OCI-LY7 (cell line): ENCODE measurements at regions not wholly inside any gene's neighbourhood (a gene's known extent, or its start where the extent isn't known, plus 50 kb on each side); places are given as distances from the start of the nearest gene placed in this dataset.
"Not testable (repeated sequence)": the region's sequence is repeated elsewhere in the genome, so short reads cannot be mapped to it uniquely, and the experiment has no call there.

Experiments used
- BruUV-seq: library from RNA; stranded (reverse); fragments of 400-500 nt; replicated peaks from 2 replicates; lab custom pipeline; 2021; lab: Mats Ljungman, UMichigan
- CTCF ChIA-PET: fragments of 300-600 bp; sonication (Branson Sonifier 250); formaldehyde crosslinking; loops from one replicate; lab custom pipeline; 2022; ENCODE audit warnings: antibody characterized with exemption; ENCODE audit not compliant: unreplicated experiment; lab: Charles Lee
- POLR2A ChIA-PET: fragments of 300-600 bp; sonication (Branson Sonifier 250); formaldehyde crosslinking; loops from one replicate; lab custom pipeline; 2022; ENCODE audit warnings: antibody characterized with exemption; lab: Charles Lee
- DNase-seq: peaks from one replicate; pipeline ENCODE4 v3.0.0-alpha.2; 2015; ENCODE audit warnings: low spot score
- H2AFZ ChIP-seq: fragments of 200-600 bp; sonication (generic), shearing (Covaris generic); 2 replicates; pipeline ENCODE4 v1.6.1; 2014; ENCODE audit warnings: mild to moderate bottlenecking, antibody characterized with exemption, low read length, moderate library complexity
- H3K27ac ChIP-seq: fragments of 200-600 bp; sonication (generic); 2 replicates; pipeline ENCODE4 v1.5.1; 2014; ENCODE audit warnings: mixed run types, low read depth, mild to moderate bottlenecking, moderate library complexity, low read length, inconsistent platforms; ENCODE audit not compliant: poor library complexity, severe bottlenecking
- H3K36me3 ChIP-seq: fragments of 200-600 bp; sonication (generic); 2 replicates; pipeline ENCODE4 v1.6.1; 2014; ENCODE audit warnings: mild to moderate bottlenecking, antibody characterized with exemption, low read length, moderate library complexity, mixed read lengths; ENCODE audit not compliant: insufficient read depth
- H3K4me1 ChIP-seq: fragments of 200-600 bp; sonication (generic); 2 replicates; pipeline ENCODE4 v1.5.1; 2014; ENCODE audit warnings: mild to moderate bottlenecking, low read length; ENCODE audit not compliant: insufficient read depth, poor library complexity, severe bottlenecking
- H3K4me2 ChIP-seq: fragments of 200-600 bp; sonication (generic); 2 replicates; pipeline ENCODE4 v1.6.1; 2014; ENCODE audit warnings: mild to moderate bottlenecking, low read length
- H3K4me3 ChIP-seq: fragments of 200-600 bp; sonication (generic); 2 replicates; pipeline ENCODE4 v1.5.1; 2014; ENCODE audit warnings: mild to moderate bottlenecking, low read depth, low read length; ENCODE audit not compliant: poor library complexity, severe bottlenecking
- H3K79me2 ChIP-seq: fragments of 200-600 bp; sonication (generic); 2 replicates; pipeline ENCODE4 v1.6.1; 2016; ENCODE audit warnings: low read depth, mild to moderate bottlenecking, low read length, moderate library complexity, mixed read lengths; ENCODE audit not compliant: insufficient read depth
- H3K9me2 ChIP-seq: fragments of 200-600 bp; sonication (generic); 2 replicates; pipeline ENCODE4 v1.6.1; 2016; ENCODE audit warnings: mild to moderate bottlenecking, low read length, mixed read lengths; ENCODE audit not compliant: insufficient read depth
- H3K9me3 ChIP-seq: fragments of 200-600 bp; sonication (generic); 2 replicates; pipeline ENCODE4 v1.6.1; 2014; ENCODE audit warnings: mild to moderate bottlenecking, mixed run types, low read length, mixed read lengths
- H4K20me1 ChIP-seq: fragments of 200-600 bp; sonication (generic); 2 replicates; pipeline ENCODE4 v1.6.1; 2014; ENCODE audit warnings: mild to moderate bottlenecking, antibody characterized with exemption, low read length, moderate library complexity, mixed read lengths; ENCODE audit not compliant: insufficient read depth
- EZH2phosphoT487 ChIP-seq: fragments of 200-600 bp; sonication (generic); IDR thresholded peaks from 2 replicates; pipeline ENCODE4 v1.6.1; 2018; ENCODE audit warnings: low read depth, borderline replicate concordance, mild to moderate bottlenecking, mixed run types, antibody characterized with exemption, low read length, moderate library complexity, mixed read lengths
- intact Hi-C: fragments of 100-400 bp; cut with micrococcal nuclease; formaldehyde crosslinking; loops from one replicate; pipeline ENCODE4 v1.10.0; 2022; ENCODE audit not compliant: unreplicated experiment
- TF ChIP-seq, protein P1 (sequence below): fragments of 200-600 bp; sonication (generic); conservative IDR thresholded peaks from 2 replicates; pipeline ENCODE4 v1.5.1; 2014; ENCODE audit warnings: mild to moderate bottlenecking, antibody characterized with exemption, low read length, moderate library complexity, mixed read lengths

DNA sequence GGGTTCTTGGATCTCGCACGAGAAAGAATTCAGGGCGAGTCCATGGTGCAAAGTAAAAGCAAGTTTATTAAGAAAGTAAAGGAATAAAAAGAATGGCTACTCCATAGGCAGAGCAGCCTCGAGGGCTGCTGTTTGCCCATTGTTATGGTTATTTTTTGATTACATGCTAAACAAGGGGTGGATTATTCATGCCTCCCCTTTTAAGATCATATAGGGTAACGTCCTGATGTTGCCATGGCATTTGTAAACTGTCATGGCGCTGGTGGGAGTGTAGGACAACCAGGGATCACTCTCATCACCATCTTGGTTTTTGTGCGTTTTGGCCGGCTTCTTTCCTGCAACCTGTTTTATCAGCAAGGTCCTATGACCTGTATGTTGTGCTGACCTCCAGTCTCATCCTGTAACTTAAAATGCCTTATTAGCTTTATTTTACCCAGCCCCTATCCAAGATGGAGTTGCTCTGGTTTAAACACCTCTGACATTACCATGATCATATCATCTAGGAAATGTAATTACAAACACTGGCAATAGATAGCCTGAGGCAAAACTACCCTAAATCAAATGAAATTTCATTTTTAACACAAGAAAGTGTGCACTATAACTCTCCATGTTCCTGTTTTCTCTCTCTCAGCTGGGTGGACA, 94.3 kb upstream of the ATXN3L start:
- no peak for DNase-seq
- no peaks in the 10 kb centered on the region for H3K9me3 ChIP-seq
- no peaks in the 10 kb centered on the region for H4K20me1 ChIP-seq
- no peak for TF ChIP-seq EZH2phosphoT487
- TF ChIP-seq, protein P1, sequence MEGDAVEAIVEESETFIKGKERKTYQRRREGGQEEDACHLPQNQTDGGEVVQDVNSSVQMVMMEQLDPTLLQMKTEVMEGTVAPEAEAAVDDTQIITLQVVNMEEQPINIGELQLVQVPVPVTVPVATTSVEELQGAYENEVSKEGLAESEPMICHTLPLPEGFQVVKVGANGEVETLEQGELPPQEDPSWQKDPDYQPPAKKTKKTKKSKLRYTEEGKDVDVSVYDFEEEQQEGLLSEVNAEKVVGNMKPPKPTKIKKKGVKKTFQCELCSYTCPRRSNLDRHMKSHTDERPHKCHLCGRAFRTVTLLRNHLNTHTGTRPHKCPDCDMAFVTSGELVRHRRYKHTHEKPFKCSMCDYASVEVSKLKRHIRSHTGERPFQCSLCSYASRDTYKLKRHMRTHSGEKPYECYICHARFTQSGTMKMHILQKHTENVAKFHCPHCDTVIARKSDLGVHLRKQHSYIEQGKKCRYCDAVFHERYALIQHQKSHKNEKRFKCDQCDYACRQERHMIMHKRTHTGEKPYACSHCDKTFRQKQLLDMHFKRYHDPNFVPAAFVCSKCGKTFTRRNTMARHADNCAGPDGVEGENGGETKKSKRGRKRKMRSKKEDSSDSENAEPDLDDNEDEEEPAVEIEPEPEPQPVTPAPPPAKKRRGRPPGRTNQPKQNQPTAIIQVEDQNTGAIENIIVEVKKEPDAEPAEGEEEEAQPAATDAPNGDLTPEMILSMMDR: no peak
- no peak overlapping the region for H3K4me2 ChIP-seq
- H2AFZ ChIP-seq: no peak overlapping the region
- H3K79me2 ChIP-seq: no peaks in the 10 kb centered on the region
- intact Hi-C loops: no loop called here
- POLR2A ChIA-PET: no interaction called here
- H3K4me1 ChIP-seq: no peaks in the 10 kb centered on the region
- BruUV-seq: no TSS peak
- no peak overlapping the region for H3K27ac ChIP-seq
- H3K9me2 ChIP-seq: no peaks in the 10 kb centered on the region
- CTCF ChIA-PET: no interaction called here
- H3K4me3 ChIP-seq: no peak overlapping the region
- no peaks in the 10 kb centered on the region for H3K36me3 ChIP-seq

DNA sequence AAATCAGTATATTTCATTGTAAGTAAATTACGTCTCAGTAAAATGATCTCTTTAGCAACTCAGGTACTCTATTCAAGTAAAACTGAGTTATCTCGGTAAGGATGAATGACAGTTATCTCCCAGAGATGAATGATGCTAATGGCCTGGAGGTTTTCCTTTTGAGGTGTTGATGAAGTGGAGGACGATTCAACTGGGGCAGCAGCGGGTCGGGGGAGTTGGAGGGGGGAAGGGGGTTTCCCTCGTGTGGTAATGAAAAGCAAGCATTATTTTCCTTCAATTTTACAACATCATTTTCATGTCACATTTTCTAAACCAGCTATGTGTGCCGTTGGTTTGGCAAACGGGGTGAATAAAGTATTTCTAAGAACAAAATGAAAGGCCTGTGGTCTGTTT, 92.4 kb upstream of the ATXN3L start:
- Histone ChIP-seq H2AFZ (no peak overlapping the region), H3K36me3 (no peaks in the 10 kb centered on the region), H3K4me1 (no peaks in the 10 kb centered on the region), H3K4me3 (no peak overlapping the region), H3K9me3 (no peaks in the 10 kb centered on the region), H3K9me2 (no peaks in the 10 kb centered on the region), H3K27ac (no peak overlapping the region), H4K20me1 (no peaks in the 10 kb centered on the region), H3K4me2 (no peak overlapping the region), H3K79me2 (no peaks in the 10 kb centered on the region)
- POLR2A ChIA-PET: interaction anchor here (0.6 kb wide), 1 partner anchor 160 kb away, joined by 3 read pairs; no protein-coding TSS in a partner anchor
- BruUV-seq: no TSS peak
- intact Hi-C loops: no loop called here
- DNase-seq: no peak
- CTCF ChIA-PET: no interaction called here
- TF ChIP-seq, protein P1: no peak
- TF ChIP-seq EZH2phosphoT487: no peak

- Histone ChIP-seq H2AFZ (no peak overlapping the region), H3K4me1 (no peaks in the 10 kb centered on the region), H3K4me3 (no peak overlapping the region), H3K4me2 (no peak overlapping the region), H3K79me2 (no peaks in the 10 kb centered on the region), H4K20me1 (no peaks in the 10 kb centered on the region), H3K9me3 (no peaks in the 10 kb centered on the region), H3K9me2 (no peaks in the 10 kb centered on the region), H3K27ac (no peak overlapping the region), H3K36me3 (no peaks in the 10 kb centered on the region)
- ChIA-PET POLR2A (no interaction called here), CTCF (no interaction called here)
- DNase-seq: no peak
- BruUV-seq: no TSS peak
- intact Hi-C loops: no loop called here
- no peak for TF ChIP-seq EZH2phosphoT487
- TF ChIP-seq, protein P1: no peak
Measured at GRCh38 chrX:13411496-13412207, 91.8 kb upstream of the ATXN3L start.

DNA sequence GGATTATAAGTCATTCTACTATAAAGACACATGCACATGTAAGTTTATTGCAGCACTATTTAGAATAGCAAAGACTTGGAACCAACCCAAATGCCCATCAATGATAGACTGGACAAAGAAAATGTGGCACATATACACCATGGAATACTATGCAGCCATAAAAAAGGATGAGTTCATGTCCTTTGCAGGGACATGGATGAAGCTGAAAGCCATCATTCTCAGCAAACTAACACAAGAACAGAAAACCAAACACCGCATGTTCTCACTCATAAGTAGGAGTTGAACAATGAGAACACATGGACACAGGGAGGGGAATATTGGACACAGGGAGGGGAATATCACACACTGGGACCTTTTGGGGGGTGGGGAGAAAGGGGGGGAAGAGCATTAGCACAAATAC, 88.7 kb upstream of the ATXN3L start:
- H3K79me2 ChIP-seq, intact Hi-C loops, H3K9me3 ChIP-seq, H3K4me1 ChIP-seq, H3K4me3 ChIP-seq, BruUV-seq, H2AFZ ChIP-seq, H3K9me2 ChIP-seq, CTCF ChIA-PET, H4K20me1 ChIP-seq, H3K36me3 ChIP-seq, DNase-seq, POLR2A ChIA-PET, H3K27ac ChIP-seq, H3K4me2 ChIP-seq: not testable (repeated sequence)
